GM12892 (cell line): ENCODE measurements at regions not wholly inside any gene's neighbourhood (a gene's known extent, or its start where the extent isn't known, plus 50 kb on each side); places are given as distances from the start of the nearest gene placed in this dataset.

ENCODE experiments used
- POLR2A ChIP-seq: IDR thresholded peaks from 2 replicates; pipeline ENCODE4 v1.6.1; 2011; ENCODE audit warnings: low read depth, low read length, control low read depth
- POLR2AphosphoS5 ChIP-seq: IDR thresholded peaks from 2 replicates; pipeline ENCODE4 v1.6.1; 2011; ENCODE audit warnings: low read depth, low read length, control low read depth

- TF ChIP-seq POLR2AphosphoS5 (no peak), POLR2A (no peak)
Observed at GRCh38 chr5:141795421-141795820, 82.8 kb downstream of the PCDH1 start.
